ENCODE measurements at regions not wholly inside any gene's neighbourhood (a gene's known extent, or its start where the extent isn't known, plus 50 kb on each side); places are given as distances from the start of the nearest gene placed in this dataset.

- Histone ChIP-seq H3K9me3 (peaks cover 0 to 4% (median 0%) of the 10 kb centered on the region in 3 donors), H3K4me1 (no peaks in the 10 kb centered on the region), H3K36me3 (replicated peaks in 1 of 2; ENCODE audit: insufficient read depth in 1 of 2, low read depth in 2 of 2) (no peaks in the 10 kb centered on the region), H3K27ac (no peak overlapping the region), H3K4me3 (no peak overlapping the region), H3K27me3 (no peaks in the 10 kb centered on the region)
- no peak for DNase-seq
- intact Hi-C loops (cut with DNase I): no loop called here
- TF ChIP-seq POLR2A (IDR thresholded peaks at IDR 0.05) (no peak), CTCF (IDR thresholded peaks at IDR 0.05) (no peak)
- no peak for ATAC-seq
Measured at GRCh38 chr7:106335814-106336213, 51.0 kb upstream of the NAMPT start.

All from body of pancreas (tissue), 4 donors.